ENCODE measurements at regions not wholly inside any gene's neighbourhood (a gene's known extent, or its start where the extent isn't known, plus 50 kb on each side); places are given as distances from the start of the nearest gene placed in this dataset.

- TF ChIP-seq ZNF223 (tag by site-specific recombination; IDR thresholded peaks at IDR 0.05) (no peak), KLF17 (tag by site-specific recombination; IDR thresholded peaks at IDR 0.05) (no peak), ZSCAN16 (tag by site-specific recombination; IDR thresholded peaks at IDR 0.05) (no peak), KLF9 (tag by site-specific recombination; IDR thresholded peaks at IDR 0.05; ENCODE audit: low read depth) (no peak), ZNF394 (tag by site-specific recombination; IDR thresholded peaks at IDR 0.05; ENCODE audit: borderline replicate concordance) (no peak), ZNF776 (tag by site-specific recombination; IDR thresholded peaks at IDR 0.05; ENCODE audit: borderline replicate concordance) (no peak), ZNF521 (tag by site-specific recombination; IDR thresholded peaks at IDR 0.05) (no peak), ZNF302 (tag by site-specific recombination; IDR thresholded peaks at IDR 0.05; ENCODE audit: low read depth) (no peak)
- Histone ChIP-seq H3K27ac (ENCODE audit: extremely low read depth, low read depth, low read length) (no peak overlapping the region), H3K9me3 (ENCODE audit: control insufficient read depth, insufficient read depth, low read depth, low read length) (no peaks in the 10 kb centered on the region), H3K4me3 (ENCODE audit: low read depth, low read length) (no peak overlapping the region), H3K36me3 (ENCODE audit: control insufficient read depth in 2 of 2, insufficient read depth in 1 of 2, low read length in 2 of 2) (no peaks in the 10 kb centered on the region), H3K4me1 (ENCODE audit: control insufficient read depth, insufficient read depth, low read length) (no peaks in the 10 kb centered on the region)
- ChIA-PET CTCF (no interaction called here), POLR2A (no interaction called here)
These were observed 610.2 kb downstream of the NR4A2 start for GRCh38 chr2:155722290-155722689.

DNA sequence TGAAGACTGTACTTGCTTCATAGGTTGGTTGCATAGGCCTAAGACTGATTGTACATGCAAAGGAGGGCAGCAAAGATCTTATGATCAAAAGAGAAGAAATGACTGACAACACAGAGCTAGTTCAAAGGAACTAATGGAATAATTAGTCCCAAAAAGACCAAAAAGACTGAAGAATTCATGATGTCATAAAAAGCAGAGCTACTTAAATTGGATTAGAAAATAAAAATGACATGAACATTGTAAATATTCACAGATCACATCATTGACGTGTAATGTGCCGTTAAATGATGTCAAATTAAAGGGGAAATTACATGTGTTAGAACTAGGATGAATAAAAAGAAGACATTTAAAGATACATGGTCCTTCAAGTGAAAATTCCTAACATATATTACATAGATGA lies 616.8 kb downstream of the NR4A2 start:
- H3K4me1 ChIP-seq (ENCODE audit: control insufficient read depth, insufficient read depth, low read length): no peaks in the 10 kb centered on the region
- no peak for TF ChIP-seq ZNF19 (tag by site-specific recombination; IDR thresholded peaks at IDR 0.05; ENCODE audit: low read depth)
- TF ChIP-seq ZBTB7A (tag by site-specific recombination; IDR thresholded peaks at IDR 0.05; ENCODE audit: low read depth): no peak
- ChIA-PET POLR2A (no interaction called here), CTCF (no interaction called here)
- no peaks in the 10 kb centered on the region for H3K9me3 ChIP-seq (ENCODE audit: control insufficient read depth, insufficient read depth, low read depth, low read length)
- H3K36me3 ChIP-seq (ENCODE audit: control insufficient read depth in 2 of 2, insufficient read depth in 1 of 2, low read length in 2 of 2): no peaks in the 10 kb centered on the region
- H3K27ac ChIP-seq (ENCODE audit: extremely low read depth, low read depth, low read length): no peak overlapping the region
- H3K4me3 ChIP-seq (ENCODE audit: low read depth, low read length): no peak overlapping the region

DNA sequence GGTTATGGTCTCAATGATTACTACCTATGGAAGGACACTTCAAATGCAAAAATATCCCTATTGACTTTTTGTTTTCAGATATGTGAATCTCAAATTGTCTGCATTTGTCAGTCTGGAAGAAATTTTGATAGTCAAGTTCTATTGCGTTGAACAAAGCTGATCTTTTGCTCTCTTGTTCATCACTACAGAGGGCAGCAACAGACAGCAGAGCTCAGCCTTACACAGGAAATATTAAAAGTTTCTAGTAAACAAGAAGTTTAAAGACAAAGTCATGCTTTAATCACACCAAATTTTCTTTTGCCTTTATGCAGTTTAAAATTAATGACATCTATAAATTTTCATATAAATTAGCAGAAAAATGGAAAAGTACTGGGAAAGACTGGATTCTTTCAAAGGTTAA lies 617.5 kb downstream of the NR4A2 start:
- TF ChIP-seq ZNF704 (tag by site-specific recombination; IDR thresholded peaks at IDR 0.05) (no peak), ZBTB6 (tag by site-specific recombination; IDR thresholded peaks at IDR 0.05) (no peak), ZNF202 (tag by site-specific recombination; IDR thresholded peaks at IDR 0.05; ENCODE audit: borderline replicate concordance) (no peak), HOXA7 (CRISPR knock-in tag; IDR thresholded peaks at IDR 0.05; ENCODE audit: borderline replicate concordance) (no peak), ZNF621 (tag by site-specific recombination; IDR thresholded peaks at IDR 0.05) (no peak), KLF16 (tag by site-specific recombination; IDR thresholded peaks at IDR 0.05) (no peak), ZNF37A (tag by site-specific recombination; IDR thresholded peaks at IDR 0.05) (no peak), ZSCAN16 (tag by site-specific recombination; IDR thresholded peaks at IDR 0.05) (no peak), SCRT2 (tag by site-specific recombination; IDR thresholded peaks at IDR 0.05) (no peak), ZXDB (tag by site-specific recombination; IDR thresholded peaks at IDR 0.05) (no peak)
- TF ChIP-seq, protein P1, sequence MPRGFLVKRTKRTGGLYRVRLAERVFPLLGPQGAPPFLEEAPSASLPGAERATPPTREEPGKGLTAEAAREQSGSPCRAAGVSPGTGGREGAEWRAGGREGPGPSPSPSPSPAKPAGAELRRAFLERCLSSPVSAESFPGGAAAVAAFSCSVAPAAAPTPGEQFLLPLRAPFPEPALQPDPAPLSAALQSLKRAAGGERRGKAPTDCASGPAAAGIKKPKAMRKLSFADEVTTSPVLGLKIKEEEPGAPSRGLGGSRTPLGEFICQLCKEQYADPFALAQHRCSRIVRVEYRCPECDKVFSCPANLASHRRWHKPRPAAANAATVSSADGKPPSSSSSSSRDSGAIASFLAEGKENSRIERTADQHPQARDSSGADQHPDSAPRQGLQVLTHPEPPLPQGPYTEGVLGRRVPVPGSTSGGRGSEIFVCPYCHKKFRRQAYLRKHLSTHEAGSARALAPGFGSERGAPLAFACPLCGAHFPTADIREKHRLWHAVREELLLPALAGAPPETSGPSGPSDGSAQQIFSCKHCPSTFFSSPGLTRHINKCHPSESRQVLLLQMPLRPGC (tag by site-specific recombination; IDR thresholded peaks at IDR 0.05): no peak
- ChIA-PET CTCF (no interaction called here), POLR2A (no interaction called here)
- no peaks in the 10 kb centered on the region for H3K36me3 ChIP-seq (ENCODE audit: control insufficient read depth in 2 of 2, insufficient read depth in 1 of 2, low read length in 2 of 2)
- no peaks in the 10 kb centered on the region for H3K9me3 ChIP-seq (ENCODE audit: control insufficient read depth, insufficient read depth, low read depth, low read length)
- H3K4me3 ChIP-seq (ENCODE audit: low read depth, low read length): no peak overlapping the region
- H3K4me1 ChIP-seq (ENCODE audit: control insufficient read depth, insufficient read depth, low read length): no peaks in the 10 kb centered on the region
- H3K27ac ChIP-seq (ENCODE audit: extremely low read depth, low read depth, low read length): no peak overlapping the region
